ENCODE measurements at regions not wholly inside any gene's neighbourhood (a gene's known extent, or its start where the extent isn't known, plus 50 kb on each side); places are given as distances from the start of the nearest gene placed in this dataset.

DNA sequence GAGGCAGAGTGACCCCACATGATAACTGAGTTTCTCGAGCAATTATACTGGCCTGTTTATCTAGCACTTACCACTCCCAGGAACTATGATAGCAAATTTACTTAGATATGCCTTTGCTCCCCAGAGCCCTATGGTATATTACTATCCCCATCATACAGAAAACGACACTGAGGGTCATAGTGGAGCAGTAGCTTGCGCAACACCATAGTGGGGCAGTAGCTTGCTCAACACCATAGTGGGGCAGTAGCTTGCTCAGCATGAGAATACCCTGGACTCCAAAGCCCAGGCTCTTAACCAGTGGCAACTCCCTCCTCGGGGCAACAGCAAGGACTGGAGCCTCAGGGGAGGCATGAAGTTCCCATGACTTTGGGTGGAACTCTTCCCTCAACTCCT lies 211.9 kb downstream of the NPHP4 start:
- DNase-seq (ENCODE audit: low spot score in 2 of 2) = no peak
- intact Hi-C loops (cut with DNase I; ENCODE audit: low total_unique reads) = no loop called here
- TF ChIP-seq POLR2A (IDR thresholded peaks at IDR 0.05) = no peak
- TF ChIP-seq, protein P1, sequence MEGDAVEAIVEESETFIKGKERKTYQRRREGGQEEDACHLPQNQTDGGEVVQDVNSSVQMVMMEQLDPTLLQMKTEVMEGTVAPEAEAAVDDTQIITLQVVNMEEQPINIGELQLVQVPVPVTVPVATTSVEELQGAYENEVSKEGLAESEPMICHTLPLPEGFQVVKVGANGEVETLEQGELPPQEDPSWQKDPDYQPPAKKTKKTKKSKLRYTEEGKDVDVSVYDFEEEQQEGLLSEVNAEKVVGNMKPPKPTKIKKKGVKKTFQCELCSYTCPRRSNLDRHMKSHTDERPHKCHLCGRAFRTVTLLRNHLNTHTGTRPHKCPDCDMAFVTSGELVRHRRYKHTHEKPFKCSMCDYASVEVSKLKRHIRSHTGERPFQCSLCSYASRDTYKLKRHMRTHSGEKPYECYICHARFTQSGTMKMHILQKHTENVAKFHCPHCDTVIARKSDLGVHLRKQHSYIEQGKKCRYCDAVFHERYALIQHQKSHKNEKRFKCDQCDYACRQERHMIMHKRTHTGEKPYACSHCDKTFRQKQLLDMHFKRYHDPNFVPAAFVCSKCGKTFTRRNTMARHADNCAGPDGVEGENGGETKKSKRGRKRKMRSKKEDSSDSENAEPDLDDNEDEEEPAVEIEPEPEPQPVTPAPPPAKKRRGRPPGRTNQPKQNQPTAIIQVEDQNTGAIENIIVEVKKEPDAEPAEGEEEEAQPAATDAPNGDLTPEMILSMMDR (IDR thresholded peaks at IDR 0.05) = no peak
- H3K4me3 ChIP-seq (ENCODE audit: low read depth, poor library complexity, severe bottlenecking) = no peak overlapping the region
- 82 to 88% methylated on average over 4 of the region's 4 CpGs for WGBS, 2 donors

DNA sequence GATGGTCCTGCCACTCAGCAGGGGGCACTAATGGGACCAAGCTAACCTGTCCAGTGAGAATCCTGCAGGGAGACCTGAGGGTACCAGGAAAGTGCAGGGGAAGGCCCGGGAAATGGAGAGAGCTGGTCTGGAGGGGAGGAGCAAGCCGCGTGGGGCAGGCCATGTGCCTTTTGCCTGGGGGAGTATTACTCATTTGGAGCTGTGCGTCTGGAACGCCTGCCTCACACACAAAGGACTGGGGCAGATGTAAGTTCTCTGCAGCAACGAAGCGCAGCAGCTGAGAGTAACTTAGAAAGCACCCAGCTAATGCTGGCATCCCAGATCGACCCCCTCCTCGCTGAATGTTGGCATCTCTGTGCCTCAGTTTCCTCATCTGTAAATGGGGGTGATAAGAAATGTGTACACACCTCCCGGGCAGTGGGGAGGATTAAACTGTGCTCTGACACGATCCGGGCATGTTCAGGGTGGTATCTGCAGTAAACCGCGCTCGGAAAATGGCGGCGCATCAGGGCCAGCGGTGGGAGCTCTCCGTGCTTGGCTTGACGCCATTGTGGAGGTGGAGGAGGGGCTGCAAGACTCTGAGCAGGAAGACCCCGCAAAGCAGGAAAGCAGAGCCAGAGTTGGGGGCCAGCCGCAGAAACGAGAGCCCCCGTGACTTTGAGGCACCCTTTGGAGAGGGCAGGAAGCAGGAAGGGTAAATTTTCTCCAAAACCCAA lies 212.5 kb downstream of the NPHP4 start:
- H3K4me3 ChIP-seq (ENCODE audit: low read depth, poor library complexity, severe bottlenecking) = no peak overlapping the region
- WGBS, 2 donors = 71 to 74% methylated on average over 24 of the region's 24 CpGs
- no peak for DNase-seq (ENCODE audit: low spot score in 2 of 2)
- no peak for TF ChIP-seq POLR2A (IDR thresholded peaks at IDR 0.05)
- TF ChIP-seq, protein P1 (IDR thresholded peaks at IDR 0.05) = no peak
- intact Hi-C loops (cut with DNase I; ENCODE audit: low total_unique reads) = no loop called here

DNA sequence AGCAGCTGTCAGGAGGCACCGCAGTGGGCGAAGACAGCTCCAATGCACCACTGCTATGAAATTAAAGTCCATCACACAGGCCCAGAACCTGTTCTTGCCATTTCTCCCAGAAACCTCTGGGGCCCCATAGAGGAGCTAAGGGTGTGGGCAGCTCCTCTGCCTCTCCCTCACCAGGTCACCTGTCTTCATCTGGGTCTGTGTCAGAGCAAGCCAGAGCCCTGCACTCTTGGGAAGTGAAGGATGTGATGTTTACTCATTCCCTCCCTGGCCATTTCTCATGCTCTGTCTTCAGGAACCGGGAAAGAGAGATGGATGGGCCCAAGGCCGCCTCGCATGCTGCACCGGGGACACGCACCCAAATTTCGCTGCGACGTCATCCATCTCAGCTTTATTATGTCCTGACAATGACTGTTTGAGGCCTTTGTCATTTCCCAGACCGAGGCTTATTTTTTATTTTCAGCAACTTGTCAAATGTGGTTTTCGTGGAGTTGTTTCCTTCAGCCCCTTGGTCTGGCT lies 216.1 kb downstream of the NPHP4 start:
- WGBS, 2 donors = 92 to 94% methylated on average over 12 of the region's 12 CpGs
- TF ChIP-seq, protein P1 (IDR thresholded peaks at IDR 0.05) = no peak
- TF ChIP-seq POLR2A (IDR thresholded peaks at IDR 0.05) = no peak
- intact Hi-C loops (cut with DNase I; ENCODE audit: low total_unique reads) = no loop called here
- no peak for DNase-seq (ENCODE audit: low spot score in 2 of 2)
- H3K4me3 ChIP-seq (ENCODE audit: low read depth, poor library complexity, severe bottlenecking) = no peak overlapping the region

DNA sequence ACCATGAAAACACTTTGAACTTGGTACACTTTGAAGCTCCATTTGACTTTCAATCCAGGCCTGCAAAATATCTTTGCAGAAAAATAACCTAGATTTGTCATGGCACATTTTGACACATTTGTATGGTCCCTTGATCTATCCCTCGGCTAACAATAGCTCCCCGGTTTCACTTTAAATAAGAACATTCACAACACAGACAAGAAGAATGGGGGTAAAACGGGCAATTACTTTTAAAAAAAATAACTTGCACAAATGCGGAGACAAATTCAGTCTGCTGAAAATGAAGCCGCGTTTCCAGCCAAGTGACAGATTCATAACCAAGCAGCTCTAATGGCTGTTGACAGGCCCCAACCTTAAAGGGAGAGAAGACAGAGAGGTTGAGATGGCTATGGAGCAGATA lies 218.2 kb downstream of the NPHP4 start:
- 72 to 76% methylated on average over 6 of the region's 6 CpGs for WGBS, 2 donors
- intact Hi-C loops (cut with DNase I; ENCODE audit: low total_unique reads) = no loop called here
- no peak overlapping the region for H3K4me3 ChIP-seq (ENCODE audit: low read depth, poor library complexity, severe bottlenecking)
- TF ChIP-seq POLR2A (IDR thresholded peaks at IDR 0.05) = no peak
- TF ChIP-seq, protein P1 (IDR thresholded peaks at IDR 0.05) = no peak
- DNase-seq (ENCODE audit: low spot score in 2 of 2) = no peak

- H3K4me3 ChIP-seq (ENCODE audit: low read depth, poor library complexity, severe bottlenecking) = no peak overlapping the region
- TF ChIP-seq, protein P1 (IDR thresholded peaks at IDR 0.05) = no peak
- TF ChIP-seq POLR2A (IDR thresholded peaks at IDR 0.05) = no peak
- intact Hi-C loops (cut with DNase I; ENCODE audit: low total_unique reads) = no loop called here
- 71 to 72% methylated on average over 2 of the region's 2 CpGs for WGBS, 2 donors
- no peak for DNase-seq (ENCODE audit: low spot score in 2 of 2)
Observed at GRCh38 chr1:5771788-5772187, 220.4 kb downstream of the NPHP4 start.

Data from lower leg skin (tissue), 4 donors.